Fibroblast of skin of scalp (primary cell): ENCODE measurements at regions not wholly inside any gene's neighbourhood (a gene's known extent, or its start where the extent isn't known, plus 50 kb on each side); places are given as distances from the start of the nearest gene placed in this dataset.
A peak's percentile ranks its signal among the peaks of the same experiment; 100 is the strongest.
"Not testable (repeated sequence)": the region's sequence is repeated elsewhere in the genome, so short reads cannot be mapped to it uniquely, and the experiment has no call there.

Experiments
- DNase-seq: peaks from one replicate; pipeline ENCODE4 v3.0.0-alpha.2; 2013

DNA sequence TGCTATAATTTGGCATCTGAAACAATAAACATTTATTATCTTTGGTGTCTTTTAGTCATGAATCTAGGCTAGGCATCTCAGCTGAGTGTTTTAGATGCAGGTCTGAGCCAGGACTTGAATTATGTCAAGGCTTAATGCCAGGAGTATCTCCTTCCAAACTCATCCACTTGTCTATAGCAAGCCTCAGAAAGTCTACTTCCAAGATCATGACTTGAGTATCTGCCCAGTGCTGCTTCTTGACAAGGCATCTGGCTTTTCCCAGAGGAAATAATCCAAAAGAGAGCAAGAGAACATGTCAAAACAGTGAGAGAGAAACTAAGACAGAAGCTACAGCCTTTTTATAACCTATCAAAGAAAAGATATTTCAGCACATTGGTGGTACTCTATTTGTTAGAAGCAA lies 1052.1 kb upstream of the PCDH10 start:
- DNase-seq = no peak

DNA sequence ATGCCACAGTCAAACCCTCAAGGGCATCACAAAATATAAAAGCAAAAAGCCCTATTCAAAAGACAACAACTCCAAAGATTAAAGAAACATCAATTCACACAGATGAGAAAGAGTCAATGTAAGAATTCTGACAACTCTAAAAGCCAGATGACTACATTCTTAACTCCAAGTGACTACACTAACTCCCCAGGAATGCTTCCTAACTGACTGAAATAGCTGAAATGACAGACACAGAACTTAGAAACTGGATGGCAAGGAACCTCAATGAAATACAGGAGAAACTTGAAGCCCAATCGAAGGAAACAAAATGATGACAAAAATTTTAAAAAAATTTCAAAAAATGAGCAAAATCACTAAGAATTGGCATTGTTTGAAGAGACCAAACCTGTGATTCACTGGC lies 1047.6 kb upstream of the PCDH10 start:
- DNase-seq = peak; percentile 70

- peak; percentile 42 for DNase-seq
Observed at GRCh38 chr4:132108784-132109183, 1040.3 kb upstream of the PCDH10 start.

DNA sequence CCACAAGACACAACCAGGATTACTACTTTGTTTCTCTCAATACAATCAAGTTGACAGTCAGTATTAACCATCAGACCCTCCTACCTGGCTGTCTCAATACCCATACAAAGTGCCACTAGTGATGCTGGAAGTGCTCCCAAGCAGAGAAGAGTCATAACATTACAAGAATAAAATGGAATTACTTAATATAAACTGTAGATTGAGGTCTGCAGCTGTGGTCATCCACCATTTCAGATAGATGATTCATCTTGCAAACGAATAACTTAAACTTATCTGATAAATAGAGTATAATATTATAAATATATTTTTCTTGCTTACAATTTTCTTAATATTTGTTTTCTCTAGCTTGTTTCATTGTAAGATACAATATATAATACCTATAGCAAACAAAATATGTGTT lies 1034.2 kb upstream of the PCDH10 start:
- peak; percentile 1 for DNase-seq

- DNase-seq = not testable (repeated sequence)
Observed at GRCh38 chr4:132122741-132123140, 1026.4 kb upstream of the PCDH10 start.

DNA sequence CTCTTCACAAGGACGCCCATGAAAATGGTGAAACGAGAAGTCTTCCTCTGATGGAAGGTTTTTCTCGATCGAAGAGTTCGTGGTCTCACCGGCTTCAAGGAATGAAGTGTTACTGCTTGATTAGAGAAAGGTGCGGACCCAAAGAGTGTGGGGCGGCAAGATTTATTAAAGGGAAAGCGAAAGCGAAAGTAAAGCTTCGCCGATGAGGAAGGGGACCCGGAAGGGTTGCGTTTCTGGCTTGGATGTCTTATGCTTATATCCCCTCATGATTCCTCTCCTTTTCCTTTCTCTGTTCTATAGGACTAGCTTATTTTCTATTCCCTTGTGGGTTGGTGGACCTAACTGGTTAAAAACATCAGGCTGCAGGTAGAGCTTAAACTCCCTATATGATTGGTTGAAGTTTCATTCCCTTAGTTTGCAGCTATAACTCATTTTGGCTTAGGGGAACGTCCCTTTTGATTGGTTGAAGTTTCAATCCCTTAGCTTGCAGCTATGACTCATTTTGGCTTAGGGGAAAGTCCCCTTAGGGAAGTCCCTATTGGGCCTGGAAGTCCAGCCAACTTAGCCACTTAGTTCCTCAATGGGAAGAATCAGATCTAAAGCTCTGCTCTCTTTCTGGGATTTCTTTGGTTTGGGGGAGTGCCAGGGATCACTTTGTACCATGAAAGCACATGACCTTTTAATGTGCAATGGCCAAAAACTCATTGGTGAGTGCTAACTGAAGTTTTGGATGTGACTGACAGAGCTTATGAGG lies 1025.0 kb upstream of the PCDH10 start:
- peak; percentile 4 for DNase-seq

- no peak for DNase-seq
Observed at GRCh38 chr4:132124624-132124974, 1024.5 kb upstream of the PCDH10 start.

DNA sequence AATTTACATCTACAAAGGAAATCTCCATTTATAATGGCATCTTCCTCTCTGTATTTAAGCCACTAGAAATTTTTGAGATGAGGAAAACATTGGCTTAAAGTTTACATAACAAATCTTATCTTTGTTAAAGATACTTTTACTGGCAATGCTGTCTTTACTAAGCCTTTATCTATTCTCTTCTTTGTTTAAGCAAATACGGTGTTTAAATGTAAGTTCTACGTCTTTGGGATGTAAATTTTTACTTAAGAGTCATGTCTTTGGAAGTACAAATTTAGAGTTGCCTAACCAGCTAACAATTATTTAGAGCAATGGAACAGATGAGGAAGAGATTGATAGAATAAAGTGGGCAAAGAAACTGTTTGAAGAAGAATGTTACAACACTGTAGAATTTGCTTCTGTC lies 1024.0 kb upstream of the PCDH10 start:
- DNase-seq = no peak

GRCh38 chr4:132132433-132132832 lies 1016.7 kb upstream of the PCDH10 start:
- no peak for DNase-seq

DNA sequence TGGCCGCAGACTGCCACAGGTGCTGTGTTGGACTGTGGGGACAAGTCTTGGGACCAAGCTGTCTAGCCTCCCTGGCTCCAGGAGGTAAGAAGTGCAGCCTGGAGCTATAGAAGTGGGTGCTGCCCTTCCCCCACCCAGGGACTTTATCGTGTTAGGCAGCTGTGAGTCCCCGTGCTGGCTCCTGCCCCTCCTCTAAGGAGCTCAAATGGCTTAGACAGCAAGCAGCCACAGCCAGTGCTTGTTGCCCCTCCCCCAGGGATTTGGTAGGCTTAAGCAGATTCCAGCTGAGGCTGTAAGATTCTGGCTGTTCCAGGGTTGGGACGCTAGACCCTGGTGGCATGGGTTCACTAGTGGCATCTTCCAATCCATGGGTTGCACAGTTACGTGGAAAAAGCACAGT lies 979.4 kb upstream of the PCDH10 start:
- DNase-seq = no peak

DNA sequence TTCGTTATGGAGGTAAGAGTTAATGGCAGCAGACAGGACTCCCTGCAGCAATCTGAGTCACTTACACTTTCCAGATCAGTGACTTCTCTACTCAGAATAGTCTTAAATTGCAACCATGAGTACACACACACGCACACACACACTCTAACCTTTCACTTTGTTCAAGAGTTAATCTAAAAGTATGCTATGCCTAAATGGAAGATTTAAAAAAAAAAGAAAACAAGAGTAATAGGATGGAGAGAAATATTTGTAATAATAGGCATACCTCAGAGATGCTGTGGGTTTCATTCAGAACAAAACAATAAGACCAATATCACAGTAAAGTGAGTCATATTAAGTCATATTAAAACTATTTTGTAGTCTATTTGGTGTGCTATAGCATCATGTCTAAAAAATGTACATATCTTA lies 969.1 kb upstream of the PCDH10 start:
- DNase-seq = peak; percentile 82

DNA sequence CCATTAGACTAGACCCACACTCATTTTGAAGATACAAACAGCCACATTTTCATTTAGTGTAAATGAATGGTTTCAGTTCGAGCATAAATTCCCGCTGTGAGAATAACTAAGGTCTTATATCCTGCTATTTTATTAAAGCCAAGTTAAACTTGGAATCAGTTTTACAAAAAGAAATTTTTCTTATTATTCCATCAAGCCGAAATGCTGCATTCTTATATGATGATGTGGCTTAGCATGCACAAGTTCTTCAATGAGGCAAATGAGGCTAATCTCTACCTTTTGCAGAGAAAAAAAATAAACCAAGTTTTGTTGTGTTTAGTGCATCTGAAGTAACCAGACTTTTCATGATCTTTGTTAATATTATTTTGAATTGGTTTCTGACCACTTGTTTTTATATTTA lies 953.9 kb upstream of the PCDH10 start:
- peak; percentile 25 for DNase-seq

- DNase-seq = no peak
Observed at GRCh38 chr4:132203618-132204017, 945.5 kb upstream of the PCDH10 start.

- DNase-seq = no peak
Observed at GRCh38 chr4:132214519-132214918, 934.6 kb upstream of the PCDH10 start.

- DNase-seq = no peak
Observed at GRCh38 chr4:132218406-132218805, 930.7 kb upstream of the PCDH10 start.

GRCh38 chr4:132227151-132227856 lies 921.8 kb upstream of the PCDH10 start:
- no peak for DNase-seq

GRCh38 chr4:132227857-132228165 lies 921.3 kb upstream of the PCDH10 start:
- DNase-seq = peak; percentile 28

- no peak for DNase-seq
Observed at GRCh38 chr4:132228676-132229075, 920.4 kb upstream of the PCDH10 start.

DNA sequence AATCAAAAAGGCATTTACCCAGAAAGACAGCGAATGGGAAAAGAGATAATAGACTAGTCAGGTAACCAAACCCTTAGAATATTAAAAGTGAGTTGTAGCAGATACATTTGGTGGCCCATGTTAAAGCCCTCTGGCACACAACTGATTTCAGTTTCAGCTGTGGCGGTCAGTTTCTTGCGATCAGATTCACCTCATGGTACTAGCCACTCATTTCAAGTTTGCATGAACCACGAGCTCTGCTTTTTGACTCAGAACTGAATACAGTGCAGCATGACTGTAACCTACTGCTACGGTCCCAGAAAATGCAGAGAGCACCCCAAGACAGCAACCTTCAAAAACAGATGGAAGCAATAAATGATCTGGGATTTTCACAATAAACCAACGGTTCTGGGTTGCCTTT lies 919.1 kb upstream of the PCDH10 start:
- DNase-seq = no peak

- no peak for DNase-seq
Observed at GRCh38 chr4:132238697-132239096, 910.4 kb upstream of the PCDH10 start.

- DNase-seq = no peak
Observed at GRCh38 chr4:132240081-132240480, 909.0 kb upstream of the PCDH10 start.

- no peak for DNase-seq
Observed at GRCh38 chr4:132245319-132245718, 903.8 kb upstream of the PCDH10 start.

GRCh38 chr4:132264176-132264575 lies 884.9 kb upstream of the PCDH10 start:
- no peak for DNase-seq

DNA sequence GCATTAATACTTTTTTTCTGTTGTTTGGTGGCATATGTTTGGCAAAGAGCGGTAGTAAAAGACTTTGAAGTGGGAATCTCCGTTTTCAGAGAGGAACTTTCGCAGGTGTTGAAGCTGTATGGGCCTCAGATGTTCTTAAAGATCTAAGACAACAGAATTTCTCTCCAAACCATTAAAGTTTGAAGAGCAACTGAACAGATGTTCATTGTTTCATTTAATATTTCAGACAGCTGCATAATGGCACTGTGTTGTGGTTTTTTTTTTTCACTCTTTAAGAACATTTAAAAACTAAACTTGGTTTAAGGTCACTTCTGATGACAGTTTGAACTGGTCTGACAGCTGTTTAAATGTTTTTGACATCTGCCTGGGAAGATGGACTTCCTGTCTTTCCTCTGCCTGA lies 882.7 kb upstream of the PCDH10 start:
- DNase-seq = no peak

GRCh38 chr4:132267321-132267720 lies 881.8 kb upstream of the PCDH10 start:
- no peak for DNase-seq
